ENCODE measurements at regions not wholly inside any gene's neighbourhood (a gene's known extent, or its start where the extent isn't known, plus 50 kb on each side); places are given as distances from the start of the nearest gene placed in this dataset.
A peak's percentile ranks its signal among the peaks of the same experiment; 100 is the strongest.

DNA sequence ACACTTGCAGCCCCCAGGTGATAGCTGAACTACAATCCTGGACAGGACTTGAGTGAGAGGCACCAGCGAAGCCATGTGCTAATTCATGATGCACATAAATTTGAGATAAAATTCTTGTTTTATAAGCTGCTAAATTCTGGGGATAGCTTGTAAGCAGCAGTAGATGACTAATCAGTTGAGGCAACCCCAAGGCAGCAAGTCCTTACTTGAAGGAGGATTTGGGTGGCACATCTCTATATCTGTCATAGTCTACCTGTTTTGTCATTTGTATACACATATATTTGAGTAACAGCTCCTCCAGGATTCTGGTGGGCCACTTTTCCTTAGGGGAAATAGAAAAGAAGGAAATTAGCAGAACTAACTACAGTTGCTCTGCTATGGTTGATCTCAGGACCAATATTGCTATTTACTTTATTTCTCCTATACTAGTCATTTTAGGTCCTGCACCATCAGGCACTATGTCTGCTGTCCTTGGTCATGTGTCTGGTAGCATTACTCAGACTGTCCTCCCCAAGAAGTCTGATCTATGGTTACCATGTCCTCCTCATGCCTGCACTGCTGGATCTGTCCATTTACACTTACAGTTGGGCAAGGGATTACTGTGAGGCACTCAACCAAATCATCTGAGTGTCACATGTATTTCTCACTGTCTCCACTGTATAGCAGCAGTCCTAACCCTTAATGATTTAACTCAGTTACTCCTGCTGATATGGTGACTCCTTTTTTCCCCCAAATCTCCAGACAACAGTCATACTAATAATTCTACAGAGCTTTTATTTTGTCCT is 436.0 kb upstream of the CWC22 start:
- DNase-seq, result no peak

DNA sequence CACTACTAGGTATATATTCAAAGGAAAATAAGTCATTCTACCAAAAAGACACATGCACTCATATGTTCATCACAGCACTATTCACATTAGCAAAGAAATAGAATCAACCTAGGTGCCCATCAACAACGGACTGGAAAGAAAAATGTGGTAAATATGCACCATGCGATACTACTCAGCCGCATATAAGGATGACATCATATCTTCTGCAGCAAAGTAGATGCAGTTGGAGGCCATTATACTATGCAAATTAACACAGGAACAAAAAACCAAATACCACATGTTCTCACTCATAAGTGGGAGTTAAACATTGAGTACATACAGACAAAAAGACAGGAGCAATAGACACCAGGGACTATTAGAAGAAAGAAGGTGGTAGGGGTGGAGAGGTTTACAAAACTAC is 412.1 kb upstream of the CWC22 start:
- DNase-seq, result no peak

DNA sequence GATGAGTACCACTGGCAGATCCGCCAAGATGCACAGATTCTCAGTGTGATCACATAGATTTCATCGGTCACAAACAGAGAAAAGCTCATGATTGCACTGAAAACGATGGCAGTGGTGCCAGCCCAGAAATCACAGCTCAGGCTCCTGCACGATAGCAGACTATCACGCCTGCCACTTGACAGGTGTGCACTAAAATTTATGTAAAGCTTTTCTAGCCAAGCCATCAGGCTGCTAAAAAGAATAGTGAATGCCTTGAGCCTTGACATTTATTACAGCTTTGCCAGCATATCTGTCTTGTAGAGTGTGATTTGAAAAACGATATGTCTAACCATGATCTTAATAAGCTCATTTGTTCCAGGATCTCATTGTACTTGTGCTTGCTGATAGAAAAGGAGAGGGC is 409.5 kb upstream of the CWC22 start:
- DNase-seq, result no peak

DNA sequence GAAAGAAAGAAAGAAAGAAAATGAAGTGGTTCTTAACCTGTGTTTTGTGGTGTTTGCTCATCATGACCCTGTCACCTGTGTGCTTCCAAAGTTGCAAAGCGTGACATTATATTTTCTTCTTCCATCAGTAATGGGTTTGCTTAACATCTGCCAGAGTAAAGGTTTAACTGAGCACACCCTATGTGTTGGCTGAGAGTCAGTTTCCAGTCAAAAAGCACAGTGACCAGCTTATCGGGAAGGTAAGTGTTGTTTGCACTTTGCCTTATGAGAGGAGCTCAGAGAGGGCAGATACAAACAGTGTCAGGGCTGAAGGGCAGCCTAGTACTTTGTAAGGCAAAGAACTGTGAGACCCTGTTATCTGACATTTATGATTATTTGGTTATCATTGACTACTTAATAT is 406.2 kb upstream of the CWC22 start:
- no peak for DNase-seq

DNA sequence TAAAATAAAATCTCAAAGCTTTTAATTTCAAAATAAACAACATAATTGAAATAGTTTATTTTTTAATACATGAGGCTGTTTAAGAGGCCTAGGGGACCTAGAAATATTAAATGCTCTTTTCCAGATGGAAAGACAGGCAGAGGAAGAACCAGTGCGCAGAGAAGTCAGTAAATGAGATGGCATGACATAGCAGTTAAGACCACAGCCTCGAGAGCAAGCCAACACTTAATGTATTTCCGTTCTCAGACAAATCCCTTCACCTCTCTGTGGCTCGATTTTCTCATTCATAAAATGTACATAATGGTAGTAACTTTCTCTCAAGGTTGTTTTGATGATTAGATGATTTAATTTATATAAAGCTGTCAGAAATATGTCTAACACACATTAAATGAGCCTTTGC is 405.1 kb upstream of the CWC22 start:
- DNase-seq, result no peak

DNA sequence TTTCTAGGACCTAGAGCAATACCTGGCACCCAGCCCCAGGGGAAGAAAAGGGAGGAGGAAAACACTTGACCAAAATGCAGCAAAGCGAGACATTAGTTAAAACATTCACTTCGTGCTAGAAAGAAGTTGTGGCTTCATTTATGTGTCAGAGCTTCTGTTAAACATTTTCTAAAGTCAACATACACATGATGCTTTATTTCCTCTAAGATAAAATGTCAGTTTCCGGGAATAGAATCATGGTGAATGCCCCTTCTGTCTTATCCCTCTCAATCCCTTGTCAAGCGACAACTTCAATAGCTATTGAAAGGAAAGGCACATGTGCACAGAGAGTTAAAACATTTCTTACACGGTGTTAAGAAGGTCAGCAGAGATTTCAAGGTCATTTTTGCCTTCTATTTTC is 404.6 kb upstream of the CWC22 start:
- no peak for DNase-seq

DNA sequence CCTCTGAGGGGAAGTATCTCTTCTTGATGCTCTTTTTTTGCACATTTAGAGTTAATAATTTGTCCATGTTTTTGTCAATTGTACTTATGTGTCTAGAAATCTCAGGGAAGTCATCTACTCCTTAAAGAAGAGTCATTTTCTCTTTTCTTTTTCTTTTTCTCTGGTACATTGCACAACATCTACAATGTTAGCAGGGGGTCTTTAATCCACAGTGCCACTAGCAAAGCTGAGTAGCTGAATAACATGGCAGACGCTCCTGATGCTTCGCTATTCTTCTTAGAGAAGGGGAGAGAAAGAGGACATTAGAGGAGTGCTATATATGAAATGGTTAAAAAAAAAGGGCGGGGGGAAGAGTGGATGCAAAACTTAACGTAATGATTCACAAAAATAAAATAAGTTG is 399.6 kb upstream of the CWC22 start:
- DNase-seq, result no peak

DNA sequence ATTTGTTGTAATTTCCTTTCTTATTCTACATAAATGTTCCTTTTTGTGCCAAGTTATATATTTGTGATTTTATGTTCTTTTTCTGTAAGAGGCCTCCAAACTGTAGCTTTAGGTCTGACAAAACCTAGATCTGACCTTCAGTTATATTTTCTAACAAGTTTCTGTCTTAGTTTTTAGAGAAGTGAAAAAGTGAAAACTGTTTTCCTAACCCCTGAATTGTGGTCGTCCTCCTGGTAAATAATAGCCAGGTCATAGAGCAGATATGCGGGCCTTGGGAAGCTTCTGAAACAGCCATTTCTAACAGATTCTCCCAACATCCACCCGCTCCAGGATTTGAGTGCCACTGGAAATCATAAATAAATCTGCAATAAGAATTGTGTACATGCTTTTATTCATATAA is 398.4 kb upstream of the CWC22 start:
- DNase-seq, result no peak

DNA sequence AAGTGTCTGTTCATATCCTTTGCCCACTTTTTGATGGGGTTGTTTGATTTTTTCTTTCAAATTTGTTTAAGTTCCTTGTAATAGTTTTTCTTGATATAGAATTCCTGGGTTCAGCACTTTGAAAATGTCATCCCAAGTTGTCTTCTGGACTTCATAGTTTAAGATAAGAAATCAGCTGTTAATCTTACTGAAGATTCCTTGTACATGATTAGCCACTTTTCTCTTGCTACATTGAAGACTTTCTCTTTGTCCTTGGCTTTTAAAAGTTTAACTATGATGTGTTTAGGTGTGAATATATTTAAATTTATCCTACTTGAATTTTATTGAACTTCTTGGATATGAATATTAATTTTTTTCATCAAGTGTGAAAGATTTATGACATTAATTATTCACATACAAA is 387.2 kb upstream of the CWC22 start:
- no peak for DNase-seq

DNA sequence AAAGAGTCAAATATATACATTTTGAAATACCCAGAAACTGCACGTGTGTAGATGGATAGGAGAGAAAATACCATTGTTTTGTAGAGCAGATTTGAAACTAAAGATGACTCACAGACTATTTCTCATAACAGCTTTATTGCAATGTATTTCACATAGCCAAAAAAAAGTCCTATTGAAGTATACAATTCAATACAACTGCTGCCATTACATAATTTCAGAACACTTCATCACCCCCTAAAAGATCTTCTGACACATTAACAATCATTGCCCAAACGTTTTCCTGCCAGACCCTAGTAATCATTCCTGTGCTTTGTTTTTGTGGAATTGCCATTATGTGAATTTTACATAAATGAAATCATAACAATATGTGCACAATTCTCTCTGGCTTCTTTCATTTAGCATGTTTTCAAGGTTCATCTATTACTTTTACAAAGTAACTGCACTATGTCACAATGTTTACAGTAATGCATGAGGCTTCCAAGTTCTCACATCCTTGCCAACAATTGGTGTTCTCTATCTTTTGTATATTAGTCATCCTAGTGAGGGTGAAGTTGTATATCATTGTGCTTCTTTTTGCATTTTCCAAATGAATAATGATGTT is 378.6 kb upstream of the CWC22 start:
- no peak for DNase-seq

DNA sequence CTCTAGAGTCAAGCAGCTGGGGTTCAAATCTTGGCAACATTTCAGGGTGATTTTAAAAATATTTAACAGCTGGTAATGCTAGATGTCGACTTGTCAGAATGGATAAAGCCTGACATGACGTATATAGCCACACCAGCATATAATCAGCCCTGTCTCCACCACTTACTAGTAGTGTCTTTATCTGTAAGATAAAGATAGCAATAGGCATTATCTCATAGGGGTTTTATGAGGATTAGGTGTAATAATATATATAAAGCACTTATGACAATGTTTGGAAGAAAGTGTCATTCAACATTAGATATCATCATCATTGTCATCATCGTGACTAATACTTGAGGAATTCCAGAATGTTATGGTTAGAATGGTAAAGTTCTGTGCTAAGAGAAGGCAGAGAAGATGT is 369.0 kb upstream of the CWC22 start:
- DNase-seq, result no peak

DNA sequence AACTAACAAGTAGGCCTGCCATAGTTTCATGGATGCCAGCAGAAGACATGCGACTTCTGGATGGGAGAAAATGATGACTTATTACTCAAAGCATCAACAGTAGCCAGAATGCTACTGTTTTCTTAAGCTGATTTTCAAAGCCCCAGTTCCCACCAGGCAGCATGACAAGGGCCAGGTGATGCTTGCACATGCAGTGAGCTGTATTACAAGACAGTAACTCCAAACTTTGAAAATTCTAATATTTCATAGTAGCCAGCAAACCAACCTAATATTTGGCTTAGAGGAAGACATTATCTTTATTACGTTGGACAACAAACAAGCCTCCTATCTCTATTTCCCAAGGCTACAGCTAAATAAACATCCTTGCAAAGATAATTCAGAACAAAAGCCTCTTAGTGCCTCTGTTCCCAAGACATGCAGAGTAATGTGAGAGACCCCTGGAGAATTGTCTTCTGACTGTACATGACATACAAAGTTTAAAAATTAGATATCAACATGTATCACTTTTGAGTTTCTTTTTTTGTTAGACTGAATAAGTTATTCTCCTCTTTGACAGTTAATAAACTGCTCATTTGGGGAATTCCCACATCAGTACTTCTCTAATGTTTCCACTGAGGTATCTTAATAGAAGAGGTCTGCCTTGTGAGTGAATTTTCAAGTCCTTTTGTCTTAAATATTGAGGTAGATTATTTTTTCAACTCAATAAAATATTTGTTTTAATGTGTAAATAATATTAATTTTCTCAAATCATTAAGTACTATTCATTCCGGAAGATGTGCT is 367.6 kb upstream of the CWC22 start:
- no peak for DNase-seq

DNA sequence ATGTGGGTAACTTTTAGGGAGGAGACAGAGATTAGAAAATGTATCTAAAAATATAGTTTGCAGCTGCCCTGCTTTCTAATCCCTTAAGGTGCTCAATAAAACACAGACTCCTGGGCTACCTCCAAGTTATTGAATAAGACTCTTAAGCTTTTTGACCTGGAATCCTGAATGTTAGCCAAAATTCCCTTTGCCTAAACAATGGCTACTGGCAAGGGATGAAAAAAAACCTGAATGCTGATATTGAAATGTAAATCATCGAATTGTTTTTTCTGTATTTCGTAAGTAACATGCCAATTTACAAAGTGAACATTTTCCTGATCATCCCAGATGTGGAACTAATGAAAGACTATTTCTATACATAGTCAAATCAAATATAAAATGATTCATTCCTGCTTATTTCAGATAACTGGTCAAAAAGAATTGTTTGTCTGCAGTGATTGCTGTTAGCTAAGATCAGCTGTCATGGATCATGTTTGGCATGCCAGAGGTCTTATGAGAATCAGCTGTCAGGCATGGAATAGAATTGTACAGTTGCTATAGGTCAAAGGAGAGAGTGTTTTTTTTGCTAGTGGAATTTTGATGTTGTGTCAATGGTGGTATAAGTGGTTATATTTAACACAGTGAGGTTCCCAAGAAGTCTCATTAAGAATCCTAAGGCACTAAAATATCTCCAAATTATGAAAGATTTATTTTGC is 363.6 kb upstream of the CWC22 start:
- DNase-seq, result no peak

DNA sequence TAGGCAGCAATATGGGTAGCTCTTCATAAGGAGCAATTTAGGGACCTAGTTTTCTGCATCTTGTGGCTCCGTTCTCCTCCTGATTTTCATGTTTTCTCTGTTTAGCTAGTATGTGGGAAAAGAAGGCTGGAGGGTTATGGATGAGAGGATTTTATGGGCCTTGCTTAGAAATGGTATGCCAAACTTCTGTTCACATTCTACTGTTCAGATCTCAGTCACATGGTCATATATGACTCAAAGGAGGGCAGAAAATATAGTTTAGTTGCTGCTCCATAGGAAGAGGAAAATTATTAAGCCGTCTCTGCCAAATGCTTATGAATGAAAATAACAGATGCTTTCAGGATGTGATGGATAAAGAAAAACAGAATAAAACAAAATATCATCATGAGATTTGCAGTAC is 361.8 kb upstream of the CWC22 start:
- no peak for DNase-seq

DNA sequence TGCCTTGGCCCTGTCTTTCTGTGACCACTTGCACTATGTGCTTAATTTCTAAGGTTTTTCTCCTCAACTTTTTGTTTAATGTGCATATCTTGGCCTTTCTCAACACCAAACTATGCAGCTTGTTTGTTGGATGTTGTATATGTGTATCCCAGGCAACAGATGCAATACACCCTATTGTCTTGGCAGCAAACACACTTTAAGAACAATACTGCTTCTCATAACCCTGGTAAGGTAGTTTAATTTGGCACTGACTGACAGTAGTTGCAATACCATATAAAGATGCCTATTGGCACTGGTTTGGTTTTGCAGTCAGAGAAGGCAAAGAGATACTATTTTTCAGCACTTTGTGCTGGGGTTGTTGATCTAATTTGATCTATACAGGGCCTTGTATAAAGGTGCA is 360.7 kb upstream of the CWC22 start:
- DNase-seq, result no peak

DNA sequence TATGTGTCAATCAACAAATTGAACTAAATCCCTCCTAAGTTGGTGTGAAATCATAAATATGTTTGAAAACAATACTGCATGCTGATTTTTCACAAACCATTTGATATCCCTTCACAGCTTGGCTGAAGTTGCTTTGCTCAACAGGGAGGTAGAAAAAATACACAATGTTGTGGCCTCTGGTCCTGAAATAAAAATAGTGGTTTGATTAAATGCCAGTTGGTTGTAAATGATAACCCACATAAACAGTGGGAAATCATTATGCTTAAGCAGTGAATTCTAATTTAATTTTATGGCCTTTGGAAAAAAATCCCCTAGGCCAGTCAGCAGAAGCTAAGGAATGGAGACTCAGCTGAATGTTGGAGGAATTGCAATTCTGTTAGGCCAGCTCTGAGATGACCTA is 359.4 kb upstream of the CWC22 start:
- no peak for DNase-seq

DNA sequence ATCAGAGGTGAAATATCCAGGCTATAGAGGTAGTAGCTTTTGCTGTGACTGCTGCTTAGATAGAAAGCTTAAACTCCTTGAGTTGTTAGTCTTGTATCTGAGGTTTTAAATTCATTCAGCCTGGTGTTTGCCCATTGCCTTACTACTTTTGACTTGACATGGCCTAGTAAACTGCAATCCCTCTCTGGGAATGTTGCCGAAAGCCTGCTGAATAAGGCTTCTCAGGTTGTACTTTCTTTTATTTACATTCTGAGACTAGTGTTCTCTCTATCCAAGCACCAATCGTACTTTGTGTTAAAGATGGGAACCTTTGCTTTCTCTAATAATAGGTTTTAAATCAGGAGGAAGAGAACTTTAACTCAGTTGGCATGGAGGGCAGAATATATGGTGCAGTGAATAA is 357.6 kb upstream of the CWC22 start:
- DNase-seq, result no peak

DNA sequence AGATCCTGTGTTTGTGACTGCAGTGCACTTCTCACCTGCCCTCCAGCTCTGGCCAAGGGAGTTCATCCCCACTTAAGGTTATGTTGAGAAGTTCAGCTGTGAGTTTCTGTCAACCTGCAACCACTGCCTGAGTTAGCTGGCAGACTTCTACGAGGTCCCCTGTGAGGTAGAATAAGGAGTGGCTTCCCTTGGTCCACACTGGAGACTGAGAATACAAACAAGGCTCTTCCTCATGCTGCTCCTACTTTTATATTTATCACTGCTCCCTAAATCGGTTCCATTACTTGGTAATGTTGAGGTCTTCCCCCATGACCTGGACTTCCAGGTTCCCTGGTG is 353.2 kb upstream of the CWC22 start:
- no peak for DNase-seq

DNA sequence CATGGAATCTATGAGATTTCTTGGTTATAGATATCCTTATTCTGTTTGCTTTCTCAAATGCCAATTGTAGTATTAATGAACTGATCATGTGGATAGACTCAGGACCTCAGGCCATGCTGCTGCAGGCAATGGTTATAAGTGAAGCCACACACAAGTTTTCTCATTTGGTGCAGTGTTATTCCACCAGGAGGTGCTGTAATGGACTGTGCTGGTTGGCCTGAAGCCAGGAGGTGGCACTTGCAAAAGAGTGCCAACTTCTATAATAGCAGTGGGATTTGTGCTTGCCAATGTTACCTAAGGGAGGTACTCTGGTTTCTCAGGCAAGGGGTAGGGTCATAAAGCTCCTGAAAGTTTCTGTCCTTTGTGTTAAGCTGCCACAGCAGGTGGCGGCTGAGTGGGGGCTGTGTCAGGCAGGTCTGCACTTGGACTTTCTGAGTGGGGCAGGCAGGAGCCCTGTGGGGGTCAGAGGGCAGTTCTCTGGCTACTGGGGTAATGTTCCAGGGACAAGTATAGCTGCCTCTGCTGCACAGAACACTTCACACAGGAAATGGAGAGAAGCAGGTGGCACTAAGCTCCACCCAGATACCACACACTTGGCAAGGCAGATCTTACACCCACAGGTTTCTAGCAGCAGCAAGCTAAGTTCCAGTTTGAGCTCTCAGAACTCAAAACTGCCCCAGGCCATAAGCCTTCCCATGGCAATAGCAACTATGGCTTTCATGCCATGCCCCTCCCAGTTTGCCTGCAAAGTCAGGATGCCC is 352.6 kb upstream of the CWC22 start:
- DNase-seq, result peak; percentile 8

DNA sequence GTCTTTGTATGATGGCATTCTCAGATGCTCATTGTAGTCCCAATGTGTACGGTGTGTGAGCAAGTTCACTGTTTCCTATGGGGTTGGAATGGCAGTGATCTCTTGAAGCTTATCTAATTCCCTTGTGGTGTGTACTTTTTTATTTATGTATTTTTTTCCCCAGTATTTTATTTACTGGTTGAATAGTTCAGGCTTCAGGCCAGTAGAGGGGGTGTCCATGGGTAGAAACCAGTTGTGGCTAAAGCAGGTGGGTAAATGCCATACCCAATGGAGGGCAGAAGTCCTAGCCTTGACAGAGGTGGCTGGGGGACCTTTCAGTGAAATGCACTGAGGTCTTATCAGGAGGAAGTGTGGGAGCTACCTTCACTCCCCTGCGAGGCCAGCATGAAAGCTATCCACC is 351.4 kb upstream of the CWC22 start:
- DNase-seq, result no peak

DNA sequence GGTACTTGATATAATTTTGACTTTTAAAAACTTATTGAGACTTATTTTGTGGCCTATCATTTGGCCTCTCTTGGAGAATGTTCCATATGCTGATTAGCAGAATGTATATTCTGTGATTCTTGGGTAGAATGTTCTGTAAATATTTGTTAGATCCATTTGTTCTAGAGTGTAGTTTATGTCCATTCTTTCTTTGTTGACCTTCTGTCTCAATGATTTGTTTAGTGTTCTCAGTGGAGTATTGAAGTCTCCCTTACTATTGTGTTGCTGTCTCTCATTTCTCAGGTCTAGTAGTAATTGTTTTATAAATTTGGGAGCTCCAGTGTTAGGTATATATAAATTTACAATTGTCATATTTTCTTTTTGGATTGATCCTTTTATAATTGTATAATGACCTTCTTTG is 349.6 kb upstream of the CWC22 start:
- no peak for DNase-seq

DNA sequence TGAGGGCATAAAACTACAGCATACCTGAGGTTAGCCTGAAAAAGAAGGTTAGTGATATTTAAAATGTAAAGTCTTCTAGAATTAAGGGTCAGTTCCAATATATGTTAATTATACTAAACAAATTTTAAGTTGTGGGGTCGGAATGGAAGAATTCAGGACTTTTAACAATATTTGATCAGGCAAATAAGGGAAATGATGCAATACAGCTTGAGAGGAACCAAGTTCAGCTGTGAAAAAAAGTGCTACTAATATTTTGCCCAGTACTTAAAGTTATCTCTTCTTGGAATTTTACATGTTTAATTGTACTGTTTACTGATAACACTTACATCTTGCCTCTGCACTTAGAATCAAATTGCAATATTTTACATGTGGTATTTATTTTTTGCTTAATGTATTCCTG is 345.5 kb upstream of the CWC22 start:
- DNase-seq, result no peak

DNA sequence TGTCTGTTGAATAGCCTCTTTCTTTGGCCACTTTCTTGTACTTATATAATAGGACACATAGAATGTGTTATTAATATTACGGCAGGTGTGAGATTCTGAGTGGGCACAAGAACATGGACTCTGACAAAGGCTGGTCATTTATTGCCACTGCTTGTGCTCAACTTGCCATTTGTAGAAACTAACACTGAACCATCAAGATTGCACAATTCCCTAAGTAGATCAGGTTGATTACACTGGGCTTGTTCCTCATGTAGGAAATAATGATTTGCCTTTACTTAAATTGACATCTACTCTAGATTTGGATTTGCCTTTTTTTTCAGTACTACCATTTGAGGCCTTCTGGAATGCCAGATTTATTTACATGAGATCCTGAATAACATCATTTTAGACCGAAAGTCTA is 342.7 kb upstream of the CWC22 start:
- no peak for DNase-seq

Data from hematopoietic multipotent progenitor cell treated with erythropoietin and hydrocortisone succinate and interleukin-3 and kit ligand, for 4 days (in vitro differentiated cells).